ENCODE measurements at regions not wholly inside any gene's neighbourhood (a gene's known extent, or its start where the extent isn't known, plus 50 kb on each side); places are given as distances from the start of the nearest gene placed in this dataset.
A peak's percentile ranks its signal among the peaks of the same experiment; 100 is the strongest.
"Not testable (repeated sequence)": the region's sequence is repeated elsewhere in the genome, so short reads cannot be mapped to it uniquely, and the experiment has no call there.

DNA sequence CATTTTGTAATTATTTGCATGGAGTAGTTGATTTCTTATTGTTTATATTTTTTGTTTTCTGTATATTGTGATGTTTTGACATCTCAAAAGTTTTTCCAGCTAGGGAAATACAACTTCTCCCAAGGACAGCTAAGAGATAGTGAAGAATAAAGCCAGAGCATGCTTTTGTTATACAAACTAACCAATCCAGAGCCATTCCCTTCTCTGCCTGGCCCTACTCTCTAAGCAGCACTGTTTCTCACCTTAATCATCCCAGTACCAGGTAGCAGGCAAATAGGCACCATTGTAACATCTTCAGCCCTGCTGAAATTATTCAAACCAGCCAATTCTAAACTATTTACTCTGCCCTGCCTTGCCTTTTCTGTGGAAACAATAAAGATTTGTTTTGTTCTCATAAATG lies 1063.4 kb upstream of the CHAC2 start:
- no peak for DNase-seq (ENCODE audit: low read depth, low spot score)

DNA sequence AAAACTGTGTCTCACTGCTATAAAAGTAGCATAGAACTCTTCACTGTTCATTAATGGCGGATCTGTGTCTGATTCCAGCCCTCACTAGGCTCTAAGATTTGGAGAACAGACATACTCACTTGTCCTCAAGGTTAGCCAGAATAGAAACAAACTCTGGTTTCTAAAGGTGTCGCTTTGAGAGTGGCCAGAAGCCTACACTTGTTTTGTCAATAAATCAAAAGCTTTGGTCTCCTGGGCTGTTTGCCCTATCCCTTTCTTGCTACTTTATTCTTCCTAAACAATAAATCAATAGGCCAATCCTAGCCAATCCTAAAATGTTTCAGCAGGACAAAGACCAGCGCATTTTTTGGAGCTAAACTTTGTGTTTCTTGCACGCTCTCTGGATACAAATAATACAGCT lies 1064.6 kb upstream of the CHAC2 start:
- no peak for DNase-seq (ENCODE audit: low read depth, low spot score)

DNA sequence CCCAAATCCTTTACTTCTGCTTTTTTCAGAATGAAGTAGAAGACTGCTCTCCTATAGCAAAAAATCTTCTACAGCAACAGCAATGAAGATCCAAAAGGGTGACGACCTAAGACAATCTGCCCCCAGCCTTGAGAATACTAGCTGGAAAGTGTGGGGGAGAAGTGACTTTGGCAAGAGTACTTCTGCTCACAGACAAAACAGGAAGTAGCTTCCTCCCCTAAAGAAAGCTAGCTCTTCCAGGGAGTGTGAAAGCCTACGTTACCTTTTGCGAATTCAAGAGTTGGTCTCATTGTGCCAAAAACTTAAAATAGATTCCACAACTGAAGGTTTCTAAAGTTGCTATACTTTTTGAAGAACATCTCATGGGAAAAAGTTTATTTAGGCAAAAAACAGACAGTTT lies 1069.2 kb upstream of the CHAC2 start:
- no peak for DNase-seq (ENCODE audit: low read depth, low spot score)

DNA sequence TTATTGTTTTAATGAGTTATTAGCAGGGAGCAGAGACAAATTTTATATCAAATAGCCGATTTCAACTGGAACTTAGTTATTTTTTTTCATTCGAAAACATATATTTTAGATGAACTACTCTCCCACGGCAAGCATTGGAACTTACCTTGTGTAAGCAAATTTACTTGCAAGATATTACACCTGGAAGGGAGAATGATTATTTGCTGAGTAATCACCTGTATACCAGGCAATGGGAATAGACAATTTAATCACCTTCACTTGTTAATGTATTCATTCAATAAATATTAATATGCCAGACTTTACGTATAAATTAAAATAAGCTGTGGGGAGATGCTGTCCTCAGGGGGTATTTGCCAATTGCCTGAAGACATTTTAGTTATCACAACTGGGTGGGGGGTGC lies 1069.9 kb upstream of the CHAC2 start:
- DNase-seq (ENCODE audit: low read depth, low spot score): no peak

DNA sequence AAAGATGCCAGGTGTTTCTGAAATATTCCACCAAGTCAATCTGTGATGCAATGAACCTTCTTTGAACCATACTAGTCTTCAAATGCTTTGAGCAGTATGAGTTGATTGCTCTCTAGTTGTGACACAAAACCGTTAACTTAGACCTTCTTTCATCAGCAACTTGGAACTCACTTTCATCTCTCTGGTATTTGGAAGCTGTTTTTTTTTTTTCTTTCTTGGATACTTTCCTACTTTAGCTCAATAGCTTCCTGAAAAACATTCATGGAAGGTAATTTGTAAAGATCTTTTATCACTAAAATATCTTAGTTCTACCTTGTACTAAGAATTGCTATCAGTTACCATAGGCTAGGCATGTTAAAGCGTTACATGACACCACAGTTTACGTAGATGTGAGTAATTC lies 1071.9 kb upstream of the CHAC2 start:
- no peak for DNase-seq (ENCODE audit: low read depth, low spot score)

DNA sequence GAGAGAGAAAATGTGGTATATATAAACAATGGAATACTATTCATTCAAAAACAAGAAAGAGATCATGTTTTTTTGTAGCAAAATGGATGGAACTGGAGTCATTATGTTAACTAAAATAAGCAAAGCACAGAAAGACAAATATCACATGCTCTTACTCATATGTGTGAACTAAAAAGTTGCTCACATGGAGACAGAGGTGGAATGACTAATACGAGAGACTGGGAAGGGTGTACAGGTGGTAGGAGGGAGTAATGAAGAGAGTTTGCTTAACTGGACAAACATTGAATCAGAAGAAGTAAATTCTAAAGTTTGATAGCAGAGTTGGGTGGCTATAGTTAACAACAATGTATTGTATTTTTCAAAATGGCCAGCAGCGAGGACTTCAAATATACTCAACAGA lies 1080.7 kb upstream of the CHAC2 start:
- DNase-seq (ENCODE audit: low read depth, low spot score): no peak

DNA sequence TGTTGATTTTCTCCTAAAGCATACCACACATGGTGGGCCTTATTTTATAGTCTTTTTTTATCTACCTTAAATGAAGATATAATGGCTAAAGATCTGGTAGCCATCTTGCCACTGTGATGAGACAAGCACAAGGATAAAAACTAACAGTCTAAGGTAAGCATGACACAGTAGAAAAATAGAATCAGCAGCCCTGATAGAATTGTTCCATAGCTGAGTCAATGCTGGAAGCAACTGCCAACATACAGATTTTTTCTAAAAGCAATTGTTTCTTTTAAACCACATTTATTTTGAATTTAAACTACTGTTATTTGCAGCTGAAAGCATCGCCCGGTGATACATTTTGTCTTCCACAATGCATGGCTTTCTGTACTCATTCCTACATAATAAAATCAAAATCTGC lies 1091.5 kb upstream of the CHAC2 start:
- DNase-seq (ENCODE audit: low read depth, low spot score): no peak

DNA sequence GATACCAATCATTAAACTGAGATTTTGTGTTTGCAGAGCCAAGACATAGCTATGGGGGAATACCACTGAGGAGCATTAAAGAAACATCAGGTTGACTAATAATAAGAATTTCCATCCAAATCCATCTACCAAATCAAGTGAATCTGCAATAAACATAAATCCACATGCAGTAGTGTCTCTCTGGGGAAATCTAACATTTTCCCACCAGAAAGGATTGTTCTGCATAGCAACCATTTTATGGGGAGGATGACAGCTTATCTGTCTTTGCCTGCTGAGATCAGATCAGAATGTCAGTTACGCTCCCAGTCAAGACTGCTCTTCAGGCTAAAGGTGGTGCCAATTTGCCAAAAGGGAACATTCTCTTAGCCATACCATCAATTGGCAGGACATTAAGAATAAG lies 1098.9 kb upstream of the CHAC2 start:
- DNase-seq (ENCODE audit: low read depth, low spot score): no peak

DNA sequence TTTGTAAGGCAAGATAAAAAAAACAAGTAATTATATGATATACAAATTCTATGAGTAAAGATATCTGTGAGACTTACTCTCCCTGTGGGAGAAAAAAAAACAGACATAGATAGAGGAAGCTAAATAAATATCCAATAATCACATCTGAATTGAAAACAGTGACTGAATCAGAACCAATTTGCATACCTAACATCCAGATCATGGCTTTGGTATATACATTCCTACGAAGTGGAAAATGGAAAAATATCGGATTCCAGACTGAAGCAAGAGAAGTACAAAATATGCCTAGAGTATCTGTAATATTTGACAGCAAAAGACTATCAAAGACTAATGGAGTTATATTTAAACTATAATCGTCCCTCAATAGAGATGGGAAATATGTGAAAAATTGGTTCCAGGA lies 1108.1 kb upstream of the CHAC2 start:
- no peak for DNase-seq (ENCODE audit: low read depth, low spot score)

DNA sequence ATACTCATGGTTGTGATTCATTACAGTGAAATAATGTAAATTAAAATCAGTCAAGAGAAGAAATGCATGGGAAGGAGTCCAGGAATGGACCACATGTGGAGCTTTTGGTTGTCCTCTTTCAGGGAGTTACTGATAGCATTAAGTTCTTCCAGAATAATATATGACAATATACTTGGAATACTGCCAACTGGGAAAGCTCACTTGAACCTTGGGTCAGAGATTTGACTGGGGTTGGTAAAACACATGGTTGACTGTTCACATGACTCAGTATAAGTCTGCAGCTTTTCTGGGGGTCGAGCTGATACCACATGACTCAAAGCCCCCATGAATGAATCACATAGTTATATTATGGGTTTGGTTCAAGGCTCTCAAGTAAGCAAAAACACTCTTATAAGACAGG lies 1109.0 kb upstream of the CHAC2 start:
- peak; percentile 49 for DNase-seq (ENCODE audit: low read depth, low spot score)

DNA sequence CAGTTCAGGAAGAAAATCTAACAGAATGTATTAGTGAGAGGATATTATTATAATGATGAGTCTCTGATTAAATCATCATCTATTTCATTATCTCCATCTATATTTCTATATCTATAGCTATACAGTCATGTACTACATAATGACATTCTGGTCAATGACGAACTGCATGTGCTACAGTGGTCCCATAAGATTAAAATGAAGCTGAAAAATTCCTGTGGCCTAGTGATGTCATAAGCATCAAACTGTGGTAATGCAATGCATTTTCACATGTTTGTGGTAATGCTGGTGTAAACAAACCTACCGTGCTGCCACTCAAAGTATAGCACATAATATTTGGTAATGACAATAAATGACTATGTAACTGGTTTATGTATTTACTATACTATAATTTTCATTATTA lies 1127.9 kb upstream of the CHAC2 start:
- DNase-seq (ENCODE audit: low read depth, low spot score): no peak

DNA sequence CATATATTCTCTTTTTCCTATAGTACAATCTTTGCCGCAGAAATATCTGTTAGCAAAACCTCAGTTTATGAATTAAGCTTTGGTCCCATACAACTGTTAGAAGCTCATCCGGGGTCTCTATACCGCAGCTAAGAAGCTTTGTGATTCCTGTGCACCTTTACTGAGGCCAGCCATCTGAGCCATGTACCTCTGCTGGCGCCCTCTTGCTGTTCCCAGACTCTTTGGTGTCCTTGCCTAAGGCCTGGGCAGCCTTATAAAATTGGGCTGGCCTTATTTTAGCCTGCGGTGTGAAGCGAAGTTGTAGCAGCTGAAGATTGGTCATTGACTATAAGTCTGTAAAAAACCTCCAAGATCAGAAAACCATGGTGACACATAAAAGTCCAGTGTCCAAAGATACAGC lies 1135.1 kb upstream of the CHAC2 start:
- DNase-seq (ENCODE audit: low read depth, low spot score): no peak

DNA sequence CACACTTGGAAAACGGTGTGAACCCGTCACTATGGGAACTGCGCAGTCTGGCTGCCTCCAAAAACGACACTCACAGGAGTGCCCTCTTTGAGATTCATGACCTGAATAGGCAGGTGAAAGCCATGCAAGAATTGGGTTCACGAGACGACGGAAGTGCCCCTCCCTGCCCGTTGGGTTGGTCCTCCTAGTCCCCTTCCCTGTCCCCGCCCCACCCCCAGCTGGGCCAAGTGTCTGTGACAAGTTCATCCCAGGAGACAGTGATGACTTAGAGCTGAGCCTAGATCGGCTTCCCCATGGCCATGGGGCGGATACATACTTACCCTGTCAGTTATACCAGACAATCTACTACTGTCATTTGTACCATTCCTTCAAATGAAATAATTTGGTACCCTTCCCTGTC lies 1137.7 kb upstream of the CHAC2 start:
- DNase-seq (ENCODE audit: low read depth, low spot score): no peak

DNA sequence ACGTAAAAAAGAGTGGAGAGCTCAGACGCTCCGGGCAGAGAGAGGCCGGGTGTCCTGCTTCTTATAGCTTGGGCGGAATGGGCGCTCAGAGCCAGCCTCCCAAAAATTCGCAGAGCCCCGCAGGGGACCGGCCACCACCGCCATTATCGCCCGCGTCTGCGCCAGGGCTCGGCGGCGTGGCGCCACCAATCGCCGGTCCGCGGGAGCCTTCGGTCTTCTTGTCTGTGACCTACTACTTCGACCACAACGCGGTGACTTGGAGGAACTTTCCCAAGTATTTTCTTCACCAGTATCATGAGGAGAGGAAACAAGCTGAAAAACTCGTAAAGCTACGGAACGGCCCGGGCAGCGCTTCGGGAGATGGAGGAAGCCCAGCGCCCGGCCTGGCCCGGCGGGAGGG lies 1138.1 kb upstream of the CHAC2 start:
- no peak for DNase-seq (ENCODE audit: low read depth, low spot score)

DNA sequence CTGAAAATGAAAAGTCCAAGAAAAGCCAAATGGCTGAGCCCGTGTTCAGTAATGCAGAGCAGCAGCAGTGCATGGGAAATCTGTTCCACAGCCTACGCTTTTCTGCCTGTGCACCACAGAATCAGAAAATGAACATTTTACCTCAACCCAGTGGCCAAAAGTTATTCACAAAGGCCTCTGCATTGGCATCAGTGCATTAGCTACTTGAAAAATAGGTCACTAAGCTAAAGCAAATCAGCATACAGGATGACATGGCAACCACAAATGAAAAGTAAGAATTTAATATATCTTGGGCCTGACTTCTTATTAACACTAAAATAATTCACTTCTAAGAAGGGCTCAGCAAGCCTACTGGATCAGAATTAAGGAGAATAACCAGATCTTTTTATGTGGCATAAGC lies 1145.3 kb upstream of the CHAC2 start:
- no peak for DNase-seq (ENCODE audit: low read depth, low spot score)

DNA sequence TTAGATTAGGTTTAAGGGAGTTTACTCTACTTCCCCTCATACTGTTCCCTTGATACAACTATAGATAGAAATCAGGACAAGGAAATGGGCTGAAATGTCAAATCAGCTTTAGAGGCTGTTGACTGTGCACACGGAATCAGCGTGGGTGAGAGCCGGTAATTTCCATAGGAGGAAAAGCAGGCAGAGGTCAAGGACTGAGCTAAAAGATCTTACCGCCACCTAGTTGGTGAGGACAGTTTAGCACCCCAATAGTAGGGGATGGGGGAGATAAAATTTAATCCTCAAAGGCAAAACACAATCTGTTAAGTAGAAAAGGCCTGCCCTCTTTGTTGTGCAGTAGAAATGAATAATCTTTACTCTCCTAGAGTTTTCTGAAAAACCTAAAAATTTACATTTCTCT lies 1154.5 kb upstream of the CHAC2 start:
- DNase-seq (ENCODE audit: low read depth, low spot score): no peak

DNA sequence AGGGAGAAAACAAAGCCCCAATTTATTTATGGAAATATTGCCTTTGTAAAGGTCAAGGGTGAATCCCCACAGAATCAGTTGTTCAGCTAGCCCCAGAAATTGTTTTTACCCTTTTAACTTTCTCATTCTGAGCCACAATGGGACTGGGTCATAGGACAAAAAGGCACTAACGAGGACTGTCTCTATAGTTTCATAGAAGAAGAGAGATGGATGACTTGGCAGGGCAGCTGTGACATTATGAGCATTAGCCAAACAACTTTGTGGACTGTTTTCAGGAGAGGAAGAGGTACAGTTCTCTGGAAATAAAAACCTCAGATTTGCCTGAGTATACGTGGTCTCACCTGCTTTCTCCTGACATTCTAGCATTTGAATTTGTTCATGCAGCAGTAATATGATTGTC lies 1155.8 kb upstream of the CHAC2 start:
- DNase-seq (ENCODE audit: low read depth, low spot score): no peak

DNA sequence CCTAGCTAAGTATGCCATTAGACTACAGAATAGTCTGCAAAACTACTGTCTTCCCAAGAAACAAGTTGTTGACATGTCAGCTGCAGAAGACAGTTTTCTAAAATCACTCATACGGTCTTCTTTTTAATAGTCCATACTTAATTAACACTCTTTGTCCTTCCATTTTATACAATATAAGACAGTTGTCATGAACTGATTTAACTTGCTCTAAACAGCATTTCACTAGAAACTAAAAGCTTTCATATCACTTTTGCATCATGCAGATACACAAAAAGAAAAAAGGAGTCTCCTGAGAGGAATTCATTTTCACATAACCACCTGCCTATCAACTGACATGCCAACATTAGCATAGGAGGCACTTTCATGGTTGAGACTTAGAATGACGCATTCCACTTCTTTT lies 1159.6 kb upstream of the CHAC2 start:
- DNase-seq (ENCODE audit: low read depth, low spot score): no peak

DNA sequence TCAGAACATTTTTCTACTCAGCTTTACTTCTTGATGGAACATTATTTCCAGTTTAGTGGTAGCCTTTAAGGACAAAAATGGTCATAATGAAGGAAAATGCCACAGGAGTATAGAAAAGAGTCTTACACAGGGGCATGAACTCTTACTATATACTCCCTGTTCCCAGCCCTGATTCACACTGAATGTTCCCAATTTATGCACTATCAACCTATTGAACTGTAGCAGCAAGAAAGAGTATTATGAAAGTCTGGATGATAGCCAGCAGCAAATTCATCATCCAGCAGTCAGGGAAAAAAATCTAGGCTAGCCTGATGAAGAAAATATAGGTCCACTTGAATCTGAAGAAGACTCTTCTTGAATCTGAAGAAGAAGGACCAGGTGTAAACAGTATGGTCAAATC lies 1170.3 kb upstream of the CHAC2 start:
- DNase-seq (ENCODE audit: low read depth, low spot score): no peak

DNA sequence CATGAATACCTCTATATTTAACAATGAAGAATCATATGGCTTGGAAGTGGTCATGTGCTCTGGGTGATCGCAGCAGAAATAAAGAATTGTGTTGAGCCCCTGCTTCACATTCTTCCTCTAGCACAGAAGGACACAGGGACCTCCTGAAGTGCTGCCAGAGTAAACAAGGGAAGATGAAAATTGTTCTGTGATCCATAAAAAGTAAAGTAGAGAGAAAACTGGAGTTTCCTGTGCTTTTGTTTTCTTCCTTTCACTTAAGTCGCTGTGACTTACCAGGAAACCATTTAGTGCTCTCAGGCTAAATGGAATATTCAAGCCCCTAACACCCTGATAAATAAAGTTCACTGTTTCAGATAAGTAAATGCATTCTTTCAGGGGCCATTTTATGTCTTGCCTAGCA lies 1173.6 kb upstream of the CHAC2 start:
- no peak for DNase-seq (ENCODE audit: low read depth, low spot score)

DNA sequence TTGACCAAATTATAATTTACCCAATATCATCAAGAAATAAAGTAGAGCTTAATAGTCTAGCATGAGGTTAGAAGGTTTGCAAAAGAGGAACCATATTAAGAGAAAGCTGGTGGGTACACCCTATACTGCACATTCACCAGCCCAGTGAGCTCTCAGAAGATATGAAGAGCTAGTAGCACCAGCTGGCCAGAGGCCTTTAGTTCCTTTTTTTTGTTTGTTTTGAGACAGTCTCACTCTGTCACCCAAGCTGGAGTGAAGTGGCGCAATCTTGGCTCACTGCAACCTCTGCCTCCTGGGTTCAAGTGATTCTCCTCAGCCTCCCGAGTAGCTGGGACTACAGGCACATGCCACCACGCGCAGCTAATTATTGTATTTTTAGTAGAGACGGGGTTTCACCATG lies 1183.5 kb upstream of the CHAC2 start:
- not testable (repeated sequence) for DNase-seq (ENCODE audit: low read depth, low spot score)

DNA sequence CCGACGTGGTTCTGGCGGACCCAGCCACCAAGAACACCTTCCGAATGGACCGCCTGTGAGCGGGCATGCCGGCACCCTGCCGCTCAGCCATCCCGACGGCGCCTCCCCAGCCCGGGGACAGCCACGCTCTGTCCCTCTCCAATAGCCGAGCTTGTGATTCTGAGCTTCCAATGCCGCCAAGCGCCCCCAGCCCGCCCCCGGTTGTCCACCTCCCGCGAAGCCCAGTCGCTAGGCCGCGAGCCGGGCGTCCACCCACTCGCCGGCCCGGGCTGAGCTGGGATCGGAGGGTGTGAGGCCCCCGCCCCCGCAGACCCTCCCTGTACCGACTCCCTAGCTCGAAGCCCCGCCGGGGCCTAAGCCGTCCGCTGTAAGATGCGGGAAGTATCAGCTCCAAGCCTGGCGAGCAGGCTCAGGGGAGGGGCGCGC lies 1195.1 kb upstream of the CHAC2 start:
- no peak for DNase-seq (ENCODE audit: low read depth, low spot score)

DNA sequence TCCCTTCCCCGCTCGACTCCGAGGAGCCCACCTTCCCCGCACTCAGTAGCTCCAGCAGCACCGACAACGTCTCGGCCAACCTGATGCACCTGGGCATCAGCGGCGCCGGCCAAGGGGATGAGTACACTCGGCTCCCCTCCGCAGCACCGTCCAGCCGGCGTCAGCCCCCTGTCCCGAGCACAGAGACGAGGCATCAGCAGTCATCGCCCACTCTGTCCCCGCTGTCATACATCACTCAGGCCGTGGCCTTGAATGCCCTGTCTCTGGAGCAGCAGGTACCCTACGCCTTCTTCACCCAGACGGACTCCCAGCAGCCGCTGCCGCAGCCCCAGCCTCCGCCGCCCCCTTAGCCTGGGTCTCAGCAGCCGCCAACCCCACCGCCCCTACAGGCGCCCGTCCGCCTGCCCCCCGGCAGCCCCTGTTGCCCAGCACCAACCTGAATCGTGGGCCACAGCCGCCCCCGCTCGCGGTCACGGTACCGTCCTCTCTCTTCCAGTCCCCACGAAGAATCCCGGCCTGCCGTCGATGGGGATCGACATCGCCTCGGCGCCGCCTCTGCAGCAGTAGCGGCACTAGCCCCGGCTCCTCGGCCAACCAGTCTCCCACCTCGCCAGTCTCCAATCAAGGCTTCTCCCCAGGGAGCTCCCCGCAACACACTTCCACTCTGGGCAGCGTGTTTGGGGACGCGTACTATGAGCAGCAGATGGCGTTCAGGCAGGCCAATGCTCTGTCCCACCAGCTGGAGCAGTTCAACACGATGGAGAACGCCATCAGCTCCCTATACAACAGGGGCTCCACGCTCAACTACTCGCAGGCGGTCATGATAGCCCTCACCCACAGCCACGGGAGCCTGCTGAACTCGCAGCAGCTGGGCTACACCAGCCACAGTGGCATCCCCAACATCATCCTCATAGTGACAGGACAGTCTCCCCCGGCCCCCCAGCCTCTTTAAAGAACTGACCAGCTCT lies 1195.9 kb upstream of the CHAC2 start:
- no peak for DNase-seq (ENCODE audit: low read depth, low spot score)

DNA sequence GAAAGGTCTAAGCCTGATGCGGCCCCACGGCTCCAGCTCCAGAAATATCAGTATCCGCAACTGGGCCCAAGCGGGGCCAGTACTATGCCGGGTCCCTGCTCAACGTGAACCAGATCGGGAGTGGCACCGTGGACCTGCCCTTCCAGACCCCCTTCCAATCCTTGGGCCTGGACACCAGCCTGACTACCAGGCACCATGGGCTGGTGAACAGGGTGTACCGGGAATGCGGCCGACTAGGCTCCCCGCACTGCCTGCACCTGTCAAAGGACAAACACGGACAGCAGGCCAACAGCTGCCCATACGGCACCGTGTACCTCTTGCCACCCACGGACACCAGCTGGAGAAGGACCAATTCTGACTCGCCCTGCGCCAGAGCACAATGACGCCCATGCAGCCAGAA lies 1196.9 kb upstream of the CHAC2 start:
- DNase-seq (ENCODE audit: low read depth, low spot score): no peak
